T1000 (cell line): ENCODE measurements at regions not wholly inside any gene's neighbourhood (a gene's known extent, or its start where the extent isn't known, plus 50 kb on each side); places are given as distances from the start of the nearest gene placed in this dataset.
"Not testable (repeated sequence)": the region's sequence is repeated elsewhere in the genome, so short reads cannot be mapped to it uniquely, and the experiment has no call there.

Experiments used
- DNase-seq: peaks from one replicate; lab custom pipeline; 2025; ENCODE audit warnings: mixed read lengths; lab: John Stamatoyannopoulos, UW

DNA sequence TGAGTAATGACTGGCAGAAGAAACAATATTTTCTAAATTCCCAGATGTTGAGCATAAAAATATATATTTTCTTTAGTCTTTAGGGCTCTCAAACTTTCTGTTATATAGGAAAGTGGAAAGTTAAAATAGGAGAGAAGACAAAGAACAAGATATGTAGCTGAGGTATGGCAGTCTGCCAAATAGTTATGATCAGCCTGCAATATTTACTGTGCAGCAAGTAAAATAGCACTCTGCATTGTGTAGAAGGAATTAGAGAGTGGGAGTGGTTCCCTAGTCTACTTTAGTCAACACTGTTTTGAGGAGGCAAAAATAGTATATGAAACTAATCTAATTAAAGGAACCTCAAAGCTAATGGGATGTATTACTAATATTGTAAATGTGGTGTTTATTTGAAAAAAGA, 978.1 kb upstream of the ALCAM start:
- DNase-seq, result no peak

DNA sequence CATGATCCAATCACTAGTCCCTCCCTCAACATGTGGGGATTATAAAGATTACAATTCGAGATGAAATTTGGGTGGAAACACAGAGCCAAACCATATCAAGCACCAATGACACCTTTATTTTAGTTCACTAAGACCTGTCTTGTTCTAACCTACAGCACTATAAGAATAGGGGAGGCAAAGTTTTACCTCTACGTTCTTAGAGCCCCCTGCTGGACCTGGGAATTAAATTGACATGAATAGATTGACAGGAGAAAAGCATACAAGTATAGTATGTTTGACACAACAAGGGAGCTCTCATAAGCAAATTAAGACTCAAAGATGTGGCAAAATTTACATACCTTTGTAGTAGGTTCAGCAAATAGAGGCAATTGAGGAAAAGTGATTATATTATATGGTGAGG, 974.4 kb upstream of the ALCAM start:
- no peak for DNase-seq

DNA sequence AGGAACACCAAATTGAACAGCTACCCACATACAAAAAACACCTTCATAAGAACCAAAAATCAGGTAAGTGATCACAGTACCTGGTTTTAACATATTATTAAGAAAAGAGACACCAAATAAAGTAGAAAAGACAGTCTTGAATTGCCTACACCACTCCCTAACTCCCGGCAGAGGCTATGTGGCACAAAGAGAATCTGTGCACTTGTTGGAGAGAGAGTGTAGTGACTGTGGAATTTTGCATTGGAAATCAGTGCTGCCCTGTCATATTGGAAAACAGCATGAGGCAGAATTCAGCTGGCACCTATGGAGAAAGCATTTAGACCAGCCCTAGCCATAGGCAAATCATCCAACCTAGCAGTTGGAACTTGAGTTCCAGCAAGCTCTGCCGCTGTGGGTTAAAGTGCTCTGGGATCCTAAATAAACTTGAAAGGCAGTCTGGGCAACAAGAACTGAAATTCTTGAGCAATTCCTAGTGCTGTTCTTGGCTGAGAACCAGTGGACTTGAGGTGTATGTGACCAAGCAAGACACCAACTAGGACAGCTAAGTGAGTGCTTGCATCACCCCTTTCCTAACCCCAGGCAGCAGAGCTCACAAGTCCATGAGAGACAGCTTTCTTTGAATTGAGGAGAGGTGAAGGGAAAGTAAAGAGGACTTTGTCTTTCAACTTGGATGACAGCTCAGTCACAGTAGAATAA, 969.6 kb upstream of the ALCAM start:
- no peak for DNase-seq

DNA sequence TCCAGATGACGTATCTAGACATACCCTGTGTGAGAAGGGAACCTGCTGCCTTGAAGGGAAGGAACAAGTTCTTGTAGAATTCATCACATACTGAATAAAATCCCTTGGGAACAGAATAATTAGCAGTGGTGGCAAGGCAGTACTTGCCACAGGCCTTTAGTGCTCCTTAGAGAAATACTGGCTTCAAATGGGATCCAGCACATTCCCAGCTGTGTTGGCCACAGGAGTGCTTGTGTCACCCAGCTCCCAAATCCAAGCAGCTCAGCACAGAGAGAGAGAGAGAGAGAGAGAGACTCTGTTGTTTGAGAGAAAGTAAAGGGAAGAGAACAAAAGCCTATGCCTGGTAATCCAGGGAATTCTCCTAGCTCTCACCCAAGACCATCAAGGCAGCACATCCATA, 969.0 kb upstream of the ALCAM start:
- DNase-seq, result no peak

DNA sequence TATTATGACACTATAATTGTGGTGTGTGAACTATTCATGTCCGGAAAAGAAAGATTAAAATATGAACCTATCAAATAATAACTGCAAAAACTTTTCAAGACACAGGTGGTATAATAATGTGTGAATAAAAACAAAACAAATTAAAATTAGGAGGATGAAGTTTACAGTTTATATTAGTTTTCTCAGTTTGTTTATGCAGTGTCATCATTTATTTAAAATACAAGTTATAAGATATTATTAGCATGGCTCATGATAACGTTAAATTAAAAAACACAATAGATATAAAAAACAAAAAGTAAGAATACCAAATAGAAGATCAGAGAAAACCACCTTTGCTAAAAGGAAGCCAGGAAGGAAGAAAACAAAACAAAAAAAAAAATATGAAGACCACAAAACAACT, 963.8 kb upstream of the ALCAM start:
- DNase-seq, result no peak

DNA sequence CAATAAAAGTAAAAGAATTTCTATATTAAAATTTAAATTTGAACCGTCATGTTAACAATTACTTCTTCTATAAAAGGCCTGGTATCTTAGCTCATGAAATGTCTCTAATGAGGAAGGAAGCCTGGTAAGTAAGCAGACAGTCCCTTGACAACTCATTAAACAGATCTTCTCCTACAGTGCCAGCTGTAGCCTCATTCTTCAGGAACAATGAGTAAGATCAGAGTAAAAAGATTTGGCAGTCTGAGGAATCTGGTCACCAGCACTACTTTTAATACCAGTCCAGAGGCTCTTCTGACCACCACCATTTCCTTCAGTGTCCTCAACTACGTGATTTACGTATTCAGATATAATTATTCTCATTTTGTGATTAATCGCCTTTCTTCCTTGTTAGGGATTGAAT, 955.0 kb upstream of the ALCAM start:
- no peak for DNase-seq

DNA sequence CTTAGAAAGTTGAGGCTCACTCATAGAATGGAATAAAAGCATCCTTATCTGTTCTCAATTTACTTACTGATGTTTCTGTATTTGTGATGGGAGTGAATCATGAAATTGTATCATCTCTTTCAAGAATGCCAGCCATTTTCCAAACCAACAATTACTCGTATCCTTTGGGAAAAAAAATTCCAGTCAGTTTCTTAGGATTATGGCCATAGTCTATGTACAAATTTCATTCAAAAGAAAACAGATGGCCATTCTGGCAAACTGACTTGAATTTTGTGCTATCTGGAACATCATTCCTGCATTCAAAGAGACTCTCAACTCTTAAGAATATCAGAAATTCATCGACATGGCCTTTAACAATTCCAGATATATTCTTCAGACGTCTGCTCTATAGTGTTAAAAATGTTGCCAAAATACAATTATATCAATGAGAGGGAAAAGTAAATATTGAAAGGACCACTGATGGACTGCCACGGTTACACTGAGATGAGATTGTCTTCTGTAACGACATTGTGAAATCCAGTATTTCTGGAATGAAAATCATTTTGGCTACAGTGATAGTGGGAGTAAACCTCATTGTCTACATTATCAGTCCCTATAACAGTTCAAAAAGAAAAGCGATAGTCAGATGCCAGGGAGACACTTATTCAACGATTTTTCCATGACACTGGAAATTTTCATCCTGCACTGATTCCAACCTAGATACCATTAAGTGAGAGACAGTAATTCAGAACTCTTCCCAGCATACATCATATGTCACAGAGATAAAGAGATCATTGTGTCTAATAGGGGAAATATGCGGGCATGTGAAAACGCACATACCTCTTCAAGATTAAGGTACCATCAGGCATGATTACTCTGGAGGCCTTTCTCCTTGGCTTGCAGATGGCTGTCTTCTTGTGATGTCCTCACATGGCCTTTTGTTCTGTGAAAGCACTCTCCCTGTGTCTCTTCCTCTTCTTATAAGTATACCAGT, 953.8 kb upstream of the ALCAM start:
- no peak for DNase-seq

DNA sequence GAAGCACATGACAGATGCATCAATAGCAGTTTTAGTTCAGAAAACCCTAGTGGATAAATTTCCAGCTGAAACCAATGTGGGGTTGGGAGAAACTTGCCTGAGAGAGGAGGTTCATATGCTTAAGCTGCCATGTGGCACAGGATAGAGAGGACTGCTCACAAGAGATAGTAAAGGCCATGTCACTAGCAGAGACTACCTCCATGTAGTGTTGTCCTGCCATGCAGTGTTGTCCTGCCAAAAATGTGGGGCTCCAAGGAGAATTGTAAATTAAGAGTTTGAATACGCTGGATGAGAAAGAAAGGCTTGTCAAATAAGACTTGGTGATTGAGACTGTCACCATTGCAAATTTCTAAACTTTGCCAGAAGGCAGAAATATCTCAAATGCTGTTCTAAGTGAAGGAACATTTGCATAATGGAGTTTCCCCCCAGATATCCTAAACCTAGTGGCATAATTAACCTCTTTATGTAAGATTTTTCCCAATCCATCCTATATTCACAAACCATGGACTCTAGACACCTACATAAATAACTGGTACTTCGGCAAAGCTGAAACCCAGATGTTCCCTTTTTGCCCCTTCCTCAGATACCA, 938.3 kb upstream of the ALCAM start:
- DNase-seq, result no peak

DNA sequence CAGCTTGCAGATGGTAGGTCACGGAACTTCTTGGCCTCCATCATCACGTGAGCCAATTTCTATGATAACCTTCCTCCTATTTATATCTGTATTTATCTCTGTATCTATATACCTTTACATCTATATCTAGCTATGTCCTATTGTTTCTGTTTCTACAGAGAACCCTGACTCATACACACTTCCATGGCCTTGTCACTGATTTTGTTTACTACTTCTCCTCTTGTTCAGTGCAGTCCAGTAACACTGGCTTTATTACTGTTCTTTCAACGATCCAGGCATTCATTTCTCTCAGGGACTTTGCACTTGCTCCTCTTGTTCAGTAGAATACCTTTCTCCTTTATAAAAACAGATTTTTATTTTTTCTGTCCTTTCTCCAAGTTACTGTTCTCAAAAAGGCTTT, 937.0 kb upstream of the ALCAM start:
- no peak for DNase-seq

DNA sequence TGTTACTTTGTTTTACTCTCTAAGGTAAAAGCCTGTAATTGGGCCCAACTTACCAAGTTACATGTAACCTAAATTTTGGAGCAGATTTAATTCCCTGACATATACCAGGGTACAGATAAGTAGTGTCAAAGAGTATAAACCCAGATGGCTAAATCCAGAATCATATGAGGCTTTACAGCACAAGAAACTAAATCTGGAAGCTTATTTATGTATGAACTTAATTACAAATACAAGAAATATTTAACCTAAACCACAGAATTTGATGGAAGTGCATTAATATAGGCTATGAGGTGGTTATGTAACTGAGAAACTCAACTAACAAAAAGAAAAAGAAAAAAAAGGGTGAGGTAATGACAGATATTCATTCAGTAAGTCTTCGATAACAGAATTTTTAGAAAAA, 930.2 kb upstream of the ALCAM start:
- DNase-seq, result no peak

DNA sequence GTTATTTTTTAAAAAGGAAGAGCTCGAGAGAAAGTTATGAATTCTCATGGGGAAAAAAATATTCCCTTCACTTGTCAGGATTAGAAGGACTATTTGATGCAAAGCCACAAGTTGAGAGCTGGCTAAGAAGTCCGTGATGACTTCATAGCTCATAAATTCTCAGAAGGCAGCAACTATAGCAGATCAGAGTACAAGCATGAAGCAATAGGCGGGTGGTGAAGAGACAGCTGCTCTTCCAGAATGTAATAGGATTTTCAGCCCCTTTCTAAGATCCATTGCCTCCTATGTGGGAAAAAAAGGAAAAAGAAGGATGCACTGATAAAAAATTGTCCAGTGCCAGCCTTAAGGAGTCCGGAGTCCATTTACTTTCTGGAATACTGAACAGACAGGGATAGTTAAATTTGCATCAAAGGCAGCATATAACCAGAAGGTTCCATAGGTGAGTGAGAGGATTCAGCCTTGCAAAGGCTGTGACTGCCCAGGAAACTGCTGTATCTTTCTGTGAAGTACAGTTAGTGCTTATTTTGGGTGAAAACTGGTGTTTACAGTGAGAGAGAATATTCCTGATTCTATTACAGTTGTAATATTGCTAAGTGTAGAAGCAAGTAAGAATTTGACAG, 929.5 kb upstream of the ALCAM start:
- peak; percentile 8 for DNase-seq

DNA sequence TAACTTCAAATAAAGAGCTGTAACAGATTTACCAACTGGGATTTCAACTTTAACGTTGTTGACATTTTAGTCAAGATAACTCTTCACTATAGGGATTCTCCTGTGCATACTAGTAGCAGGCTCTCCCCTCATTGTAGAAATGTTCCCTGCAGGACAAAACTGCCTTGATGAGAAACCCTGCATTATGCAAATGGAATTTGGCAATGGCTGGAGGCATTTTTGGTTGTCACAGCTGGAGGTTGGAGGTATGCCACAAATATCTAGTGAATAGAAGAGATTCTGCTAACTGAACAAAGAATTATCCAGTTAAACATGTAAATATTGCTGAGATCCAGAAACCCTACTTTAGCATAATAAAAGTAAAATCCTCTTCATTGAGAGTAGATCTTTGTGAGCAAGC, 928.8 kb upstream of the ALCAM start:
- DNase-seq, result peak; percentile 20

DNA sequence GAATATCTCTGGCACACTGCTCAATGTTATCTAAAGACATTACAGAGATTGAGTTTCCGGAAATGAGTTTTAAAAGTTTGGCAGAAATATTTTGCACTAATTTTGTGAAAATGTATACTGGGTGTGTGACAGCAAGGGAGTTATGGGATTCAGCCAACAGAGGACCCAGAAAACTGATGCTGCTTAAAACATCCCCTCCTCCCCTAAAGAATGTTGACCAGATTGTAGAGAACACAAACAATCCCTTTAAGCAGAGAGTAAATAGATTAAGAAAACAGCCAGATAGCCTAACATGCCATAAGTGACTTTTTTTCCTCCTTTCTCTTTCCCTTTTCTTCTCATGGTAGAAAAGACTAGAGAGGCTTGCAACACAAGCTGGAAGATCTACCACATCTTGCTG, 928.0 kb upstream of the ALCAM start:
- no peak for DNase-seq

DNA sequence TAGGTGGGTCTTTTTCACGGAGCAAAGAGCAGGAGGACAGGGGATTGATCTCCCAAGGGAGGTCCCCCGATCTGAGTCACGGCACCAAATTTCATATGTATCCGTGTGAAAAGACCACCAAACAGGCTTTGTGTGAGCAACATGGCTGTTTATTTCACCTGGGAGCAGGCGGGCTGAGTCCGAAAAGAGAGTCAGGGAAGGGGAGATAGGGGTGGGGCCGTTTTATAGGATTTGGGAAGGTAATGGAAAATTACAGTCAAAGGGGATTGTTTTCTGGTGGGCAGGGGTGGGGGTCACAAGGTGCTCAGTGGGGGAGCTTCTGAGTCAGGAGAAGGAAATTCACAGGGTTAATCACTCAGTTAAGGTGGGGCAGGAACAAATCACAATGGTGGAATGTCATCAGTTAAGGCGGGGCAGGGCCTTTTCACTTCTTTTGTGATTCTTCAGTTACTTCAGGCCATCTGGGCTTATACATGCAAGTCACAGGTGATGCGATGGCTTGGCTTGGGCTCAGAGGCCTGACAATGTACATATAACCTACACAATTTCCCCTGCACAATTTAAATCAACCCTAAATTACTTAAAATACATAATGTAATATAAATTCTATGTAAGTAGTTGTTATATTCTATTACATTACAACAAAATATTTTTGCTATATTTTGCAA, 921.3 kb upstream of the ALCAM start:
- not testable (repeated sequence) for DNase-seq

DNA sequence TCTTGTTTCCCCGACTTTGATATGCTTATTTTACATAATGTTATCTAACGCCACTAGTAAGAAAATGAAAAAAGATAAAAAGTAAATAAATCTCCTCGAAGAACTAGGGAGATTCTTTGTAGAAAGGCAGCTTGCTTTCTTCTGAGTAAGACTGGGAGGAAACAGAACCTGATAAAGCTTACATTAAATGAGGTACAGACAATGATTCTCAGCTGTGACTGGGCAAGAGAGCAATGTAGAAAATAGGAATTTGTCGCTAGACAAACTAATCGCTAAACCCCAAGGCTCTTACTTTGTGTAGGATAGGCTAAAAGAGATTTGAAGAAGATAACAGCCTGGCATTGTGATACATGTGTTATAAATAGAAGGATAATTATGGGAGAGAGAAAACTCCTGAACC, 919.0 kb upstream of the ALCAM start:
- no peak for DNase-seq

DNA sequence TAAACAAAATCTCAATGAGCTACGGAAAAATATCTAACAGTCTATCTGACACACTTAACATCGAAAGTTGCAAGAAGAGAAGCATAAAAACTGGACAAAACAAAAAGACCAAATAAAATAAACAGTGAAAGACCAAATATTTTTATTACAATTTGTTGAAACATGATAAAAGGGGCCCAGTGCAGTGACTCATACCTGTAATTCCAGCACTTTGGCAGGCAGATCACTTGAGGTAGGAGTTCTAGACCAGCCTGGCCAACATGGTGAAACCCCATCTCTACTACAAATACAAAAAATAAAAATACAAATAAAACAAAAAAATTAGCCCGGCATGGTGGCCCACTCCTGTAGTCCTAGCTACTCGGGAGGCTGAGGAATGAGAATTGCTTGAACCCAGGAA, 914.0 kb upstream of the ALCAM start:
- DNase-seq, result no peak

DNA sequence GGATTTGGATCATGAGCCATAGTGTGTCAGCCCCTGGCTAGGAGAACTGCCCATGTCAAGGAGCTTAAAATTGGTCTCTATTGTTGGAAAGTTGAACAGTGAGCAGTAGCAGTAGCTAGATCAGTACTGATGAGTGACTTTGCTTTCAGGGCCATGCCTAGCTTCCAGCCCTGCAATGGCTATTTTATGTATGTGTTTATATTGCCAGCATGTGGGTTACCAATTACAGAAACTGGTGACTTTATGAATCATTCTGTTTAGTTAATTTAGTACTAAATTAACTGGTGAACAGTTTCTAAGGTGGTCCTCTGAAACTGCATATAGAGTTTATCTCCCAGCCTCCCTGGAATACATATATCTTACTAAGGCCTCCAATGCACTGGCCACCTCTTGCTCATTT, 908.1 kb upstream of the ALCAM start:
- no peak for DNase-seq

DNA sequence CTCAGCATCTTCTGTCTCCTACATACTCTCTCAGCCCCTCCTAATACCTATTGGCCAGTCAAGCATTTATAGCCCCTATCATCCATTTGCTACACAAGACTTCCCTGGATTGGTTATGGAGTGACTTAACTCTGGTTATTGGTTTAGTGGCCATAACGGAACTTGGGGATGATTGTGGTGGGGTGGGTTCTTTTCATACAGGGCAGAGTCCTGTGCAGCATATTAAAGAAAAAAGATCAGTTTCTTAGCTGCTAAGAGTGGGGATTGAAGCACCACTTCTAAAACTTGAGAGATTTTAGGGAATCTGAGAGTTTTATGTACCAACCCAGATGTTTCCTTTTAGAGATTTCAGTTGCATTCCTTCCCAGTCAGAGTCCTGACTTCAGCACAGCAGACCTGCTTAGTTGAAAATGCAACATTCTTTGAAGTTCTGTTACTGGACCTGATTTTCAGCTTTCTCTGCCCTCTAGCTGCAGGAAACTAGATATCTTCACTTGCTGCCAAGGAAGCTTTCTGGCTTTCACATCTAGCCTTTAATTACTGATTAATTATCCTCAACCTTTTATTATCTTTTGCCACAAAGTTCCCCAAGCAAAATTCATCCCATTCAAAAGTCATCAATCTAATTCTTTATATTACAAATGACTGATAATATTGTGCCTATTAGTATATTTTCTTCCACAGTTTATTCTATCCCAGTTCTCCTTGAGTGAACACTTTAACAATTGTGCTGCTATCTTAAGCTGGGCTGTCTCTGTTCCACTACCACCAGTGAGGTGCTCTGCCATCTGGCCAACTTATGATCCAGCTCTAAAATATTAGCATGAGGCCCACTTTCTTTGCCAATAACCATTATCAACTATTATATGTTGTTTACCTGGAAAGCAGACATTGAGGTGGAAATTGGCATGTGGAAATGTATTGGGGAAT, 906.0 kb upstream of the ALCAM start:
- DNase-seq, result no peak

DNA sequence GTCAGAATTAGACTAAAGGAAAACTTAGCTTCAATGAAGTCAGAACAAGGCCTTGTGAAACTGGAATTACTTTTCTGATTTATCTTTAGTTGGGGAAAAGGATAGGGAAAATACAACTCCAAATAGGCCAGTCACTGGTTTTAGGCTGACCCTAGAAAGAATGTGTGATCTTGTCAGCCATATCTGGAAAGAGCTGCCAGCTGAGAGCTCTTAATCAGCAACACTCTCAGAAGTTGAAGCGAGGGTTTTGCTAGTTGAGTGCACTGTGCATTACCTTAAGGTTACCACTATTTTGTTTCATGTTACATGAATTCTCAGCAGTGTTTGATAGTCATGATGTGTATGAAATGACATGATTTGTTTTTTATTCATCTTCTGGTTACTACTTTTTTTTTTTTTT, 905.3 kb upstream of the ALCAM start:
- DNase-seq, result no peak

DNA sequence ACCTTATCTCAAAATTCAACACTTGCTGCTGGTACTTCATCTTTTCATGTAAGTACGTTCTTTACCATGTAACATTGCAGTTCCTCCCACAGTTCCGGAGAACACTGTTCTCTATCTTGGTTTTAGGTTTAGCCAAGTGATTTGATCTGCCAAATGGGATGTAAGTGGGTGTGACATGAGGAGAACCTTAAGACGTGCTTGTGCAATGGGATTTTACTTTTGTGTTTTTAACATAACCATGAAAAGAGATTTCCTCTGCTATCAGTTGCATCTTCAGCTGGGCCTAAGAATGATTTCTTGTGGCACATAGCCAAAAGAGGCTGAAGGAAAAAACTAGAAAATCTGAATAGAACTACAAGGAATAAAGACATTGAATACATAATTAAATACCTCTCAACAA, 894.5 kb upstream of the ALCAM start:
- DNase-seq, result no peak

DNA sequence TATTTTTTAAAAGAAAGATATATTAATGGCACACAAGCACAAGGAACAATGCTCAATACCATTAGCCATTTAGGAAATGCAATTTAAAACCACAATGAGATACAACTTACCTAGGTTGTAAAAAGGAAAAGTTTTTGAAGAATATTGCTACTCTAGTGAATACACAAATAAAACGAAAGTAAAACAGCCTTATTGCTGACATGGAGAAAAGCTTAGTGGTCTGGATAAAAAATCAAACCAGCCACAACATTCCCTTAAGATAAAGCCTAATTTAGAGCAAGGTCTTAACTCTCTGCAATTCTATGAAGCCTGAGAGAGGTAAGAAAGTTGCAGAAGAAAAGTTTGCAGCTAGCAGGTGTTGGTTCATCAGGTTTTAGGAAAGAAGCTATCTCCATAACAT, 892.7 kb upstream of the ALCAM start:
- no peak for DNase-seq
